Erythroblast (primary cell): ENCODE measurements at regions not wholly inside any gene's neighbourhood (a gene's known extent, or its start where the extent isn't known, plus 50 kb on each side); places are given as distances from the start of the nearest gene placed in this dataset.

Experiments
- GATA1 ChIP-seq: IDR thresholded peaks from 2 replicates; pipeline ENCODE4 v1.6.1; 2011; ENCODE audit warnings: low read depth, mild to moderate bottlenecking, control low read depth, low read length, moderate library complexity
- POLR2A ChIP-seq: IDR thresholded peaks from 2 replicates; pipeline ENCODE4 v1.6.1; 2011; ENCODE audit warnings: mild to moderate bottlenecking, low read length

DNA sequence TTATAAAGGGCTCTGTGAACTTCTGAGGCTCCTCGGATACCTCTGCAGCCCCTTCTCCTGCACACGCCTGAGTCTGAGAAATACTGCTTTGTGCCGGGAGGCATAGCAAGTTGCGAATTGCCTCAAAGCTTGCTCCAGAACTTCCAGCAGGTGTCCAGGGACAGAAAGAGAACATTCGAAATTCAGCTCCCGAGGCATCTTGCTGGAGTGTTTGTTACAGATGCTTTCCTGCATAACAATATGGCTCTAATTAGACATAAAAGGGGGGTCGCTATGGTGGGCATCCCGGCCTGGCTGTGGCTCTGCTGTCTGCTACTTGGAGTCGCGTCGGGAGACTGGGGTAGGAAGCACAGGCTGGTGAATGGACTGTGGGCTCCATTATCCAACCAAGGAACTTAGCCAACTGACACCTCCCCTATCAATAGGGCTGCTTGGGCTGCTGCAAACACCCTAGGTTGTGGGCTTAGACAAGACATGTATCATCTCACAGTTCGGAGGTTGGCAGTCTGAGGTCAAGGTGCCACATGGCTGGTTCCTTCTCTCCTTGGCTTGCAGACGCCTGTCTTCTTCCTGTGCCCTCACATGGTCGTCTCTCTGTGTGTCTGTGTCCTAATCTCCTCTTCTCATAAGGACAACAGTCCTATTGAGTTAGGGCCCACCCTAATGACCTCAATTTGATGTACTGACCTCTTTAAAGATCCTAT, 607.0 kb downstream of the NPHP4 start:
- no peak for TF ChIP-seq POLR2A
- no peak for TF ChIP-seq GATA1
